Heart left ventricle (tissue), 16 donors: ENCODE measurements at regions not wholly inside any gene's neighbourhood (a gene's known extent, or its start where the extent isn't known, plus 50 kb on each side); places are given as distances from the start of the nearest gene placed in this dataset.

Experiments used
- ATAC-seq, 4 donors: fragments of 200-7000 bp; cut with Tn5 transposase; one replicate each; pipeline ENCODE4 v1.9.1; 2020 to 2022; ENCODE audit warnings: moderate library complexity in 4 of 4, mild to moderate bottlenecking in 3 of 4, moderate number of reproducible peaks in 1 of 4
- DNase-seq, 5 donors: peaks; one replicate each; pipeline ENCODE4 v3.0.0-alpha.2; 2020
- H3K27ac ChIP-seq, 12 donors: fragments of 200-600 bp; sonication (generic) in 4 of 12; one replicate each; pipeline versions ENCODE4 v1.5.0 to v1.8.0; 2016 to 2022; ENCODE audit warnings: mild to moderate bottlenecking in 2 of 12
- H3K27me3 ChIP-seq, 9 donors: fragments of 200-600 bp; sonication (generic) in 2 of 9; one replicate each; pipeline versions ENCODE4 v1.5.1 to v1.8.0; 2016 to 2022; ENCODE audit warnings: mild to moderate bottlenecking in 3 of 9
- H3K36me3 ChIP-seq, 9 donors: fragments of 200-600 bp; sonication (generic) in 2 of 9; one replicate each; pipeline versions ENCODE4 v1.5.0 to v1.8.0; 2018 to 2022; ENCODE audit warnings: mild to moderate bottlenecking in 2 of 9
- H3K4me1 ChIP-seq, 12 donors: fragments of 200-600 bp; sonication (generic) in 4 of 12; one replicate each; pipeline versions ENCODE4 v1.5.0 to v1.8.0; 2016 to 2022; ENCODE audit warnings: mild to moderate bottlenecking in 3 of 12
- H3K4me3 ChIP-seq, 12 donors: fragments of 200-600 bp; sonication (generic) in 4 of 12; one replicate each; pipeline versions ENCODE4 v1.5.0 to v1.8.0; 2017 to 2022; ENCODE audit warnings: mild to moderate bottlenecking in 9 of 12, moderate library complexity in 4 of 12
- H3K9me3 ChIP-seq, 12 donors: fragments of 200-600 bp; sonication (generic) in 4 of 12; one replicate each; pipeline versions ENCODE4 v1.5.0 to v1.8.0; 2016 to 2022; ENCODE audit warnings: mild to moderate bottlenecking in 1 of 12
- CTCF ChIP-seq, 12 donors: fragments of 200-600 bp; sonication (generic) in 4 of 12; IDR thresholded peaks; one replicate each; pipeline versions ENCODE4 v1.5.0 to v1.8.0; 2018 to 2022; ENCODE audit warnings: antibody characterized with exemption in 12 of 12, mild to moderate bottlenecking in 5 of 12
- POLR2A ChIP-seq, 2 donors: fragments of 450-650 bp; IDR thresholded peaks; one replicate each; pipeline ENCODE4 v1.6.1; 2017; ENCODE audit warnings: antibody characterized with exemption in 2 of 2, mild to moderate bottlenecking in 2 of 2, moderate library complexity in 2 of 2
- WGBS, 4 donors: extraction: QIAGEN DNeasy Blood & Tissue Kit in 2 of 4; methylation state at CpG; one replicate each; pipeline versions ENCODE4 v1.1.5 to v1.1.7; 2013 to 2018; 5-methylcytosine and 5-hydroxymethylcytosine counted together
- intact Hi-C, 10 donors: fragments of 100-400 bp; cut with DNase I; formaldehyde crosslinking; loops; one replicate each; pipeline versions ENCODE4 v1.11.1 to v1.14.2; 2022
- donor health status: ischemic (EF 13 %, LVEDD 7.1; RV severe dilation, severe dysfunction).
- donor health status: healthy with polysubstance abuse.
- donor health status: DM: no; HTN: yes; CAD: no.
- donor health status: DM: no; HTN: no; CAD: no.
- donor health status: ischemic (EF 25% LVEDD 6.9; RV normal size, moderate dysfunction).
- donor health status: ischemic (EF 25% LVEDD 5.7; RV mildly dilated, moderate dysfunction).
- donor health status: healthy.
- donor health status: DM: yes; HTN: yes; CAD: no.
- donor health status: ischemic (EF 35%, LVEDD 5.7; RV mildly dilated, moderate dysfunction).
- donor health status: nonischemic (EF 11% LVEDD 7.7; RV severe dilation, severe dysfunction).
- donor health status: DM: yes; HTN: yes; CAD: no.
- donor health status: PGD.
- donor health status: ischemic (EF 29% LVEDD 5.4; RV normal size, mild dysfunction).
- donor health status: nonischemic (EF 23%, LVEDD 6.1; RV moderate dilation, normal function).

- Histone ChIP-seq H3K27ac (no peak overlapping the region), H3K27me3 (no peaks in the 10 kb centered on the region), H3K9me3 (no peaks in the 10 kb centered on the region), H3K4me1 (no peaks in the 10 kb centered on the region), H3K4me3 (no peak overlapping the region), H3K36me3 (no peaks in the 10 kb centered on the region)
- 39 to 67% (median 47%) methylated on average over 2 of the region's 2 CpGs for WGBS, 4 donors
- DNase-seq (no peak), ATAC-seq (peak in 2 of 4 donors; percentile 33 to 47)
- TF ChIP-seq CTCF (IDR thresholded peaks at IDR 0.05) (no peak), POLR2A (IDR thresholded peaks at IDR 0.05) (no peak)
- intact Hi-C loops: no loop called here
Observed at GRCh38 chr5:15064396-15064795, 192.8 kb upstream of the ANKH start.

- TF ChIP-seq POLR2A (IDR thresholded peaks at IDR 0.05) (no peak), CTCF (IDR thresholded peaks at IDR 0.05) (no peak)
- intact Hi-C loops: no loop called here
- Histone ChIP-seq H3K36me3 (no peaks in the 10 kb centered on the region), H3K4me3 (no peak overlapping the region), H3K27me3 (no peaks in the 10 kb centered on the region), H3K4me1 (no peaks in the 10 kb centered on the region), H3K27ac (no peak overlapping the region), H3K9me3 (peaks cover 0 to 16% (median 0%) of the 10 kb centered on the region in 12 donors)
- WGBS, 4 donors: 91 to 95% (median 93%) methylated on average over 4 to 6 of the region's 6 CpGs
- DNase-seq (no peak), ATAC-seq (no peak)
Observed at GRCh38 chr5:15056988-15057592, 185.5 kb upstream of the ANKH start.

GRCh38 chr5:15044521-15044920 is 172.9 kb upstream of the ANKH start:
- H3K36me3 ChIP-seq: no peaks in the 10 kb centered on the region
- H3K4me1 ChIP-seq: no peaks in the 10 kb centered on the region
- H3K9me3 ChIP-seq: peaks cover 0 to 9% (median 0%) of the 10 kb centered on the region in 12 donors
- intact Hi-C loops: no loop called here
- H3K27ac ChIP-seq: no peak overlapping the region
- no peak overlapping the region for H3K4me3 ChIP-seq
- no peak for ATAC-seq
- no peak for DNase-seq
- no peaks in the 10 kb centered on the region for H3K27me3 ChIP-seq
- TF ChIP-seq POLR2A (IDR thresholded peaks at IDR 0.05) (no peak), CTCF (IDR thresholded peaks at IDR 0.05) (no peak)
- WGBS, 4 donors: 70 to 83% (median 77%) methylated on average over 3 of the region's 3 CpGs

- Histone ChIP-seq H3K9me3 (peaks cover 0 to 29% (median 4%) of the 10 kb centered on the region in 12 donors), H3K27ac (no peak overlapping the region)
Observed at GRCh38 chr5:15037247-15037908, 165.8 kb upstream of the ANKH start.

More at GRCh38 chr5:15037247-15037908, 165.8 kb upstream of the ANKH start:
- H3K27me3 ChIP-seq: no peaks in the 10 kb centered on the region
- WGBS, 4 donors: 68 to 78% (median 75%) methylated on average over 4 of the region's 4 CpGs
- TF ChIP-seq CTCF (IDR thresholded peaks at IDR 0.05) (no peak), POLR2A (IDR thresholded peaks at IDR 0.05) (no peak)
- ATAC-seq: no peak
- H3K4me1 ChIP-seq: no peaks in the 10 kb centered on the region
- intact Hi-C loops: no loop called here
- DNase-seq: no peak
- H3K4me3 ChIP-seq: no peak overlapping the region
- H3K36me3 ChIP-seq: no peaks in the 10 kb centered on the region
